NCI-H1105 treated with DMSO at 0.1 percent for 48 hours (cell line): ENCODE measurements at regions not wholly inside any gene's neighbourhood (a gene's known extent, or its start where the extent isn't known, plus 50 kb on each side); places are given as distances from the start of the nearest gene placed in this dataset.

ENCODE experiments used
- DNase-seq: peaks from one replicate; lab custom pipeline; 2025; lab: John Stamatoyannopoulos, UW

DNA sequence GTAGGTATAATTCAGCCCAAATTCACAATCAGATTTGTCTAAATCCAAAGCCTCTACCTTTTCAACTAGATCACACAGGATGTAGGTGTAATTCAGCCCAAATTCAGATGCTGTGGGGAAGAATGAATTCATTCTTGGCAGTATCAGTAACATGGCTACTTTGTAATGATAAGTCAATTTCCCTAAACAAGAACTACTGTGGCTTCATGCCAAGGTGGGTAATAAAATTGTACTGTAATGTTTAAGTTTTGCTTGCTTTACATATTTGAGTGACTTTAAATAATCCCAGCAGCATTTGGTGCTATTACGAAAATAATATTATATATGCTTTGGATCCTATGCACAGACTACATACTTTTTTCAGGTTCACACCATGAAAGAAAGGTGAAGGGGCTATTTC is 239.1 kb downstream of the HDGFL1 start:
- DNase-seq = no peak

DNA sequence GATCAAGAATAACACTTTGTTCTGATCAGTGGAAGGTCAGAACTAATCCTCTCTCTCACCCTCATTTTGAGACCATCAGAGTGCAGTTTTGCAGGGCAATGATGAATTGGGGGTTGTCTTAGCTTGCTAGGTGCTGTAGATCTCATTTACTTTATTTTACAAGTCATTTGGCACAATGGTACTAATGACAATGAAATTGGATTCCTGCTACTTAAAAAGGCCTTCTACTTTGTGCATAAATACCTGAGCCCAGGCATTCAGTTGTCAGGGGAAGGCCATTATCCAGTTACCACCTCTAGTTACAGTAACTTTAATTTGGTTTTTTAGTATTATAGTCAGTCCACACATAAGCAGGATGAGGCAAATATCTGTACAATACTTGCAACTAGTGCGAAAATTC is 240.0 kb downstream of the HDGFL1 start:
- DNase-seq = no peak

DNA sequence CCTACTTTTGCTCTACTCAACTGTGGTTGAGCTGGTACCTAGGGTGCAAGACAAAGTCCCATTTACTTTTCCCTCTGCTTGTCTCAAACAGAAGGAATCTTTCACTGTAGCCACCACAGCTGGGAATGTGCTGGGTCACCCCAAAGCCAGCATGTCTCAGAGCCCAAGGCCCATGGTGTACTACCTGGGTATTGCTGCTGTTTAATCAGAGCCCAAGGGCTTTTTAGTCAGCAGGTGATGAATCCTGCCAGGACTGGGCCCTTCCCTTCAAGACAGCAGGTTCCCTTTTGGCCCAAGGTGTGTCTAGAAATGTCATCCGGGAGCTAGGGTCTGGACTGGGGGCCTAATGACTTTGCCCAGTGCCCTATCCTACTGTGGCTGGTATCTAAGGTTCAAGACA is 249.8 kb downstream of the HDGFL1 start:
- DNase-seq = no peak

DNA sequence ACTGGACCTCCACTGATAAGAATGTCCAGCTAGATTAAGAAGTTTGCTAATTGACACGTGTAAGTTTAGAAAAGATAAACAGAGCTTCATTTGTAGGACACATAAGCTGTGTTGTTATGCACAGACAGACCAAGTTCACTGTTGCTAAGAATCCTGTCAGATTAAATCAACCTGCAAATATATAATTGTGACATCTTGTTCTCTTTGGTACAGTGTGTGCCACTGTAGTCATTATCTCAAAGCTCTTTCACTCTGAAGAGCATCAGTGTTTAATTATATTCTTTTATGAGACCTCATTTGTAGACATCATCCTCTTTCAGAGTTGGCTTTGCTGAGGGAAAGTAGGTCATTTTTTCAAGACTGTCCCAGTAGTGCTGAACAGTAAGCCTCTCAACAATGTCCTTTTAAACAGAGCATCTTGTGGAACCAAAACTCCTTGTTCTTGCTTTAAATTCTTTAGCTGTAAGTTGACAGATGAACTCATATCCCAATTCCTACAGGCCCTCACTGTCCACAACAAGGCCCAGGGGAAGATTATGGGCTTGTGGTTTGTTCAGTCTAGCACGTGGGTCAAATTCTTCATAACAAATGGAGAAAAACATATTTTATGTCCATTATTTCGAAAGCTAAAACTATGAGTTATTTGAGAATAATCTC is 252.4 kb downstream of the HDGFL1 start:
- no peak for DNase-seq

DNA sequence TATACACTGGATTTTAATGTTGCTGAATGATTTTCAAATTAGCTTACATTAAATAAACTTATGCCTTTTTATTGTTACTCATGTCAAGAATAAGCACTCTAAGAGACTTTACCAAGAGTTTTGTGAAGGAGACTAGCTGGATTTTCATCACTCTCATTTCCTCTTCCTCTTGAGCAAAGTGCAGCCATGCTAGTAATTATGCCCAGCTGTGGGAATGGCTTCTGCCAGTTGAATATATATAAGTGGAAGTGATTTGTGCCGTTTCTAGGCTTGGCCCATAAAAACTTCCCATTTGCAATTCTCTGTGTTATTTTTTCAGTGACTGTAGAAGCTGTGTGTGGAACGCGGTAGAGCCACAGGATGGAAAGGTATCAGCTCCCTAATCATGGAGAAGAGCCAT is 255.8 kb downstream of the HDGFL1 start:
- no peak for DNase-seq

DNA sequence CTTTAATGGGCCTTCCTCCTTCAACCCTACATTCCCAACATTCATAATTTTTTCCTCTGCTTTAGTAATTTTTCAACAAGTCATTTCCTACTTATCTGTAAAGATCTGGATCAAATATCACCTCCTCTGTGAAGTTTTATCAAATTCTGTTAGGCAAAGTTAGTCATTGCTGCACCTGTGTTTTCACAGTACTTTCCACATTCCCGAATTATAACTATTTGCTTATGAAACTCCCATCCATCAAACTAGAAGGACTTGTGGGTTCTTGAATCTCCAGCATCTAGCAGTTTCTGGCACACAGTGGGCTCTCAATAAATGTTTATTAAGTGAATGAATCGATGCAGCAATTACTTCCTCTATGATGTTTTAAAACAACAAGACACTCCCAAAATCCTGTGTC is 257.6 kb downstream of the HDGFL1 start:
- DNase-seq = no peak

DNA sequence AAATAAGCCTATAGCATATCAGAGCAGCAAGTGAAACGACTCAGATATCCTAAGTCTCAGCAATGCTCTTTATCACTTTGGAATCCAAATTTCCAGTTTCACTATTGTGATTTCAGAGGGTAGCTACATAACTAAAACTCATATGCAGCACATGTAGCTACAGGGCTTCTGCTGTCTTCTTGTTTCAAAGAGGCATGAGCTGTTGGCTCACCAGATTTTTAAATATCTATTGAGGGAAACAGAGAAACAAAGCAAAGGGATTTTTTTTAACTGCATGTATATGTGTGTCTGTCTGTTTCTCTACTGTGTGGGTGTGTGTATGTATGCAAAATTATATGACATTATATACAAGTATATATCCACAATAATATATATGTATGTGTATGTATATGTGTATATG is 258.4 kb downstream of the HDGFL1 start:
- no peak for DNase-seq

DNA sequence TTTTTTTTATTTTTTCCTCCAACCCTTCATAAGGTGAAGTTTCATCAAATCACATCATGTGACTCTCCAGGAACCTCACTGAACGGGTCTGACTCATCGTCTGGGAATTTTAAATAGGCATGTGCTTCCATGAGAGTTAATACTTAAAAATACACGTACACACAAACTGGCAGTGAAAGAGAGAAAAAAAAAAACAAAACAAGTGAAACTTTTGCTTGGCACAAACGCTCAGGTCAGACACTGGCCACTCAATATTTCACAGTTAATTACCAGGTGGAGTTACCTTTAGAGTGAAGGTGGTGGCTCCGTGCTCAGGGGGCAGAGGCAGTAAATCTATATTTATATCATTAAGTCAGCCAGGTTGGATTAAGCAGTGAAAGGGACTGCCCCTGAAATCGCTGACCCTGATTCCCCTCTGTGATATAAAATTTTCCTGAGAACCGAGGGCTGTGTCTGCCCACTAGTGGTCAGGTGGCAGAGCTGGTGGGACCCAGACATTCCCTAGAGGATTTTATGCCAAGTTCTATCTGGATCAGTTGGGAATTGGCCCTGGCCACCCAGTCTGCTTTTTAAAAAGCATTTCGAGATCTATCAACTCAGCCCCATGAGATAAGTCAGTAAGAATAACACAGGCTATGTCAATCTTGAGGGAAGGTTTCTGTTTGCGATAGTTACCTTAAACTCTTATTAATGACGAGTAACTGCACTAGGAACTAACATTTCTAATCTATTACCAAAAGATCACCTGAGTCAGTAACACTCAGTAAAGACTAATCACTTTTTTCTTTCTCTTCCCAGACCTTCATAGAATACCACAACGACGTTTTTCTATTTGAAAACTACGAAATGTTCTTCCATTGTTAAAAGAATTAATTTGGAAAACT is 259.1 kb downstream of the HDGFL1 start:
- peak; percentile 33 for DNase-seq

DNA sequence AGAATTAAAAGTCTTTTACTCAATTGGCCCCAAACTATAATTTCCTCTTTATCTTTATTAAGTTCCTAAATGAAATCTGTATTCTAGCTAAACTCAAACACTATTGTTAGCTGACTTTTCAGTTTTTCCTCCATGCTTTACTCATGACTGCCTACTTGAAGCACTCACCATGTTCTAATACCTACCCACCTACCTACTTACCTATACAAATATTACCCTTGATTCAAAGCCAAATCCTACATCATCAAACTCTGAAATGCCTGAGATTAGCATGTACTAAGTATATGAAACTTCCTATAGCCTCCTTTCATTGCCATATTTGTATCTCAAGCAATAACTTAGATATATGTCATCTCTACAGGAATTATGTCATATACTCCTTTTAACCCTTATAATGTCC is 259.7 kb downstream of the HDGFL1 start:
- no peak for DNase-seq

DNA sequence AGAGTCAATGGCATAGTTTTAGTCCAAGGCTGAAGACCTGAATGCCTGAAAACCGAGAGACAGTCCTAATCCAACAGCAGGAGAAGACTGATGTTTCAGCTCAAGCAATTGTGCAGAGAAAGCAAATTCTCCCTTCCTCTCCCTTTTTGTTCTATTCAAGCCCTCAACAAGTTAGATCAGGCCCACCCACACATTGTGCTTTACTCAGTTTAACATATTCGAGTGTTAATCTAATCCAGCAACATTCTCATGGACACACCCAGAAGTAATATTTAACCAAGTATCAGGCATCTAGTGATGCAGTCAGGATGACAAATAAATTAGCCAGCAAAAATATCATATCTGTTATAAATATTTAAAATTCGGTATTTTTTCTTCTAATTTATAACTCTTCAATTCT is 261.1 kb downstream of the HDGFL1 start:
- DNase-seq = no peak

DNA sequence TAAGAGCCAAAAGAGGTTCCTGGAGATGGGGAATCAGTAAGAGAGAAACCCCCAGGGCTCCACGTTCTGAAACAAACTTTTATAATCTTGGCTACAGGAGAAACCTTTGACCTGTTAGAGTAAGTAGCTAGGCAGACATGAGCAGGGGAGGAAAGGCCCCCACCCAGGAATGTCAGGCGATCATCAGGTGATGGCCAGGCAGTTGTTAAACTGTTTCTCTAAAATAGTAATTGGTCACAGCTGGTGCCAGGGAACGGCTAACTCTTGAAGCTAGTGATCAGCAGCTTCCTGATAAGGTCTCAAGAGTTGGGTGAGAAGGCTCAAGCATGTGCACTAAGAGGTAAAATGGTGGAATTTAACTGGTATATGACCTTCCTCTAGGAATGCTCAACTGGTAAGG is 263.8 kb downstream of the HDGFL1 start:
- no peak for DNase-seq

DNA sequence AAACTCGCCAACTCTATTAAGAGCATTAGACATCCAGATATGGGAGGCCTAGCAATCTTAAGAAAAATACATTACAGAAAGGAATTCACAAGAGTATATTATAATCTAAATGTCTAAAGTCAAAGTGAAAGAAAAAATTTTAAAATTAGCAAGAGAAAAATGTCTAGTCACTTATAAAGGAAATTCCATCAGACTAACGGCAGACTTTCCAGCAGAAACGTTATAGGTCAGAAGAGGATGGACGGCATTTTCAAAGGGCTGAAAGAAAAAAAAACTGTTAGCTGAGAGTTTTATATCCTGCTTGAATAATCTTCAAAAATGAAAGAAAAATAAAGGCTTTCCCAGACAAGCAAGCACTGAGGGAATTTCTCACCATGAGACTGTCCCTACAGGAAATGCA is 269.0 kb downstream of the HDGFL1 start:
- no peak for DNase-seq

DNA sequence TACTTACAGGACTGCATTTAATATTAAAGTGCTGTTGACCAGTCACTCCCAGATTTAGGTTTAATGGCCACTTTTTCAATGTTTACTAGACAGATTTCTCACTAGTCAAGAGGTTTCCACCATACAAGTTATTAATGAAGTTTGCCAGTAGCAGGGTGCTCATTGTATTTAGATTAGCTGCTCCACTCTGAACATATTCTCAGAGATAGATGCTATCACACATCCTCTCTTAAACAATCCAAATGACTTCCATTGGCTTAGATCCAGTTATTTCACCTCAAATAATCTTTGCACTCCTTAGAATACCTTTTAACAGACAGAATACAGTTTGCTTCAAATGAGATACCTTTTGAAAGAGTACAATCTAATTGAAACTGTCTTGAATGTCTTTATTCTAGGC is 276.1 kb downstream of the HDGFL1 start:
- DNase-seq = no peak

DNA sequence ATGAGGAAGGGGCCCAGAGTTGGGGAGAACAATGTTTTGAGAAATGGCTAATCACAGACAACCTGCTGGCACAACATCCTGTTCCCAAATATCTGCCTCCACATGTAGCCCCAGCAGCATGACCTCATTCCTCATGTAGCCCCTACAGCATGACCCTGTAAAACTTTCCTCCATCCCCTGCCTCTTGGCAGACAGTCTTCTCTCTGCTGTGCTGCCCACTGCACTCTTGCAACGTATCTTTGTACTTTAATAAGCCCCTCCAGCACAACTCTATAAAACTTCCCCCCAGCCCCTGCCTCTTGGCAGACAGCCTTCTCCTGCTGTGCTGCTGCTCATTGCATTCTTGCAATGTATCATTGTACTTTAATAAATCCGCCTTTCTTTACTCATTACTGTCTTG is 278.8 kb downstream of the HDGFL1 start:
- DNase-seq = no peak

DNA sequence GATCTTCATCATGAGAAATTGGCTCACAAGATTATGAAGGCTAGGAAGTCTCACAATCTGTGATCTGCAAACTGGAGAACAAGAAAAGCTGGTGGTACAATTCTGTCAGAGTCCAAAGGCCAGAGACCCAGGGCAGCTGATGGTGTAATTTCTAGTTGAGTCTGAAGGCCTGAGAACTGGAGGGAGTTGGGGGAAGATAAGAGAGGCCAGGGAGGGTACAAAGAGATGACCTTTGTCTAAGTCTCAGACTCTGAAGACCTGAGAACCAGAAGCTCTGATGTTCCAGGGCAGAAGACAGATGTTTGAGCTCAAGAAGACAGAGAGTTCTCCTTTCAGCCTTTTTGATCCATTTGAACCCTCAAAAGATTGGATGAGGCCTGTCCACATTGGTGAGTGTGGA is 280.6 kb downstream of the HDGFL1 start:
- DNase-seq = no peak

DNA sequence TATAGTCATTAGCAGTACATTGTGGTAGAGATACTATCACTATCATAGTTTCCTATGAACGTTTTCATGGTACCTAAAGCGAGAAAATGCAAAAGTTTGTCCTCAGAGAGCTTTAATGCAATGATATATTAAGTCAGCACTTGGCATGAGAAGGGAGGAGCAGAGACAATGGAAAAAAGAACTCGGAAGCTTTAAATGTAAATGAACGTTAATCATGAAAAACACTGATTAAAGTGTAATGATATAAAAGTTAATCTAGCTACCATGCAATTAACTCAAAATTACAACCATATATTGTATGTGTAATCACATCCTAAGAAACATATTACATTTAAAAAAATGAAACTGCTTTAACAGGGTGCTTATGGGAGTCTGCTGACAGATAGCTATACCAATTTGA is 282.7 kb downstream of the HDGFL1 start:
- no peak for DNase-seq

DNA sequence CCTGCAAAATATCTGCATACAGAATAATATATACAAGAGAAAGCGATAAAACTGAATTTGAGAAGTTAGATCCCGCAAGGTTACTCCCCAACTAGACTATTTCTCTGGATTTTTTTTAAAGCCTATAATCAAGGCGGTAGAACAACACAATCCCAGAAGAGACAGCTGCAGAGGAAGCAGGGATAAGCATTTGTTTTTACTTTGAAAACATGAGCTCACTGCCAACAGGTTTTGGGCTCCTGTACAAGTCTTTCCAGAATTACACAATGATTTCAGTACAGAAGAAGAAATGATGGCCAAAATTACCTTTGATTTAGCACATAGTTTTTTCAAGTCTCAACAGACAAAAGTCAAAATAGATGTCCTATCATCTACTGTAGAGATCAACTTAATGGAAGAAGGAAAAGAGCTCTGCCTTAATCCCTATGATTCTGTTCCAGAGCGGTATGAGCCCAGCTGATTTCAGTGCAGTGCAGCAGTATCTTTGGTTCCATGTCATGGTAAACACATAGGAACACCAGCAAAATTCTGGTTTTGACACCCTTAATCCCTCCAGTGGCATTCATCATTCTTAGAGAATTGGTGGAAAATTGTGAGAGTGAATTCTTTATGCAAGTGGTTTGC is 304.3 kb downstream of the HDGFL1 start:
- peak; percentile 55 for DNase-seq

DNA sequence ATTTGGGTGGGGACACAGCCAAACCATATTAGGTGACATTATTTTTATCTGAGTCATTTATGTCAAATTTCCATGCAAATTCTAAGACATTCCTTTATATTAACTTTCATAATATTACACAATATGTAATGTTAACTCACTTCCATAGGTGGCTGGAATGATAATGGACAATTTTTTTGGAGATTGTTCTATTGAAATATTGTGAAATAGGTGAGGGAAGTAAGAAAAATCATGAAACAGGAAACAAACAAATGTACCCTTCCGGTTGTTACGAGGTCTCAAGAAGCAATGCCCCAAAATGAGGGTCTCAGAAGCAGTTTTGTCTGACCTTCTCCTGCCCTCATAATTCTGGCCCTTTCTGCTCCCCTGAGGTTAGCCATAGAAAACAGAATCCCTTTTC is 306.5 kb downstream of the HDGFL1 start:
- no peak for DNase-seq

DNA sequence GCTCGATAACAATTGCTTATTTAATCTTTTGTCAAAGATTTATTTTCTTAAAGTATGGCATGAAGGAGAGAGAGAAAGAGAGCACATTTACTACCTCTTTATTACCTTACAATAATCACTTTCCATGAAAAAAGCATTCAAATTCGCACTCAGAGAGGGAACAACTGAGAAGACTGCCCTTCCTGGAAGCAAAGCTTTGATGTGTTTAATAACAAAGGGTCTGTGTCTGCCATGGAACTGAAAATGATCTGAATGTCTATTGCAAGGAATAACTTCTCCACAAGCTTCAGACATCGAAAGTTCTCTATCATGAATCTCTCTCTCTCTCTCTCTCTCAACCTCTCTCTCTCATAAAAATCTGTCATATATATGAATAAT is 308.9 kb downstream of the HDGFL1 start:
- no peak for DNase-seq

DNA sequence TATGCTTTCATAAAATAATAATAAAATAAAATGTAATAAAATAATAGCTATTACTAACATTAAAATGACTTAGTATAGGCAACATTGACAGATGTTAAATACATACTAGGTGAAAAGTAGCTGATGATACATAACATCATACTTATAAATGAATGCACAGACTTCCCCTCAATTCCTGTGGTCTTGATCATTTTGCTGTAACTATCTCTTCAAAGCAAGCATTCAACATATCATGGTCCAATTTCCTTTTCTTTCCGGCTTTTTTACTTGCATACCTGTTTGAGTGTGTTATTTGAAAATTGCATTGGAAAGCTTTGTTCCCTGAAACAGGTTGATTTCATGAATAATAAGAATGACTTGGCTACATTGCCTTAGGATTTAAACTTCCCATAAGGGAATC is 309.3 kb downstream of the HDGFL1 start:
- no peak for DNase-seq

DNA sequence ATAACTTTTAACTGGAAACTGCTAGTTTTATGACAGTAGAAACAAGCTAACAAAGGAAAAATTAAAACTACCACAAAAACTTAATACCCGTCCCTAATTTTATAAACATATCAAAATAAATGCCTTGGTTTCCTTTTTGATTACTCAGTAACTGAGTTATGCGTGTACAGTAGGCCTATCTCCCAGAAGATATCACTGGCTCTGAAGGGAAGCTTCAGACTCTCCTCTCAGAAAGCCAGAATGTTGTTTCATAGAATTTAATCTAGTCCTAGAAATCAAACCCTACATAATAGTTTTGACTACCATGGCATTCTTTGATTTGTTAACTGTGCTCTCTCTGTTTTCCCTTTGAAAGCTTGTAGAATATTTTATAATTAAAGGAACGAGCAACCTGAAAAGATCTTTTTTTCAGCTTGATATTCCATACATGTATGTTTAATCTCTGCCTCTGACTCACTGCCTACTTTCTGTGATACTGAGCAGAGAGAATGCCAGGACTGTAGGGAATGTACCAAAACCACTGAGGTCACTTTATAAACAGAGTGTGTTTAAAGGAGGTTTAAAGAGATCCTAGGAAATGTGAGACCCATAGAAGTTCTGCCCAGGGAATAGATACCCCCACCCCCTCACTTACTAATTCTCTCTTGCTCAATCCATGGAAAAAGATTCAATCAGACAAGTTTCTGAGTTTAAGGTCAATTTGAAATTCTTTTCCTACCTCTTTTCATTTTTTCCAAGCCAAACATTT is 311.5 kb downstream of the HDGFL1 start:
- DNase-seq = no peak

DNA sequence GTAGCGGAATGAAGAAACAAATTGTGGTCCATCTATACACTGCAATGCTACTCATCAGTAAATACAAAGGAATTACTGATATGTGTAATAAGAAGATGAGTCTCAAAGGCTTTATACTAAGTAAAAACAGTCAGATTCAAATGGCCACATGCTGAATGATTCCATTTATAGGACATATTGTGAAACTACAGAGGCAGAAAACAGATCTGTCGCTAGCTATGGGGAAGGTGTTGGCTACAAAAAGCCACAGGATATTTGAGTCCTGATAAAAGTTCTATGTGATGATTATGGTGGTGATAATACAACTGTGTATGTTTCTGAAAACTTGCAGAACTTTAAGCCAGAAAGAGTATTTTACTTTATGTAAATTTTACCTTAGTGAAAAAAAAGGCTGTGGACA is 313.2 kb downstream of the HDGFL1 start:
- no peak for DNase-seq
